GM18907 (cell line): ENCODE measurements at regions not wholly inside any gene's neighbourhood (a gene's known extent, or its start where the extent isn't known, plus 50 kb on each side); places are given as distances from the start of the nearest gene placed in this dataset.

ENCODE experiments used
- ATAC-seq: cut with Tn5 transposase; IDR thresholded peaks from one replicate; pipeline ENCODE4 v1.9.1; 2021; ENCODE audit warnings: mild to moderate bottlenecking, moderate library complexity; ENCODE audit not compliant: unreplicated experiment

GRCh38 chr6:25215881-25216280 lies 63.3 kb upstream of the CARMIL1 start:
- no peak for ATAC-seq

DNA sequence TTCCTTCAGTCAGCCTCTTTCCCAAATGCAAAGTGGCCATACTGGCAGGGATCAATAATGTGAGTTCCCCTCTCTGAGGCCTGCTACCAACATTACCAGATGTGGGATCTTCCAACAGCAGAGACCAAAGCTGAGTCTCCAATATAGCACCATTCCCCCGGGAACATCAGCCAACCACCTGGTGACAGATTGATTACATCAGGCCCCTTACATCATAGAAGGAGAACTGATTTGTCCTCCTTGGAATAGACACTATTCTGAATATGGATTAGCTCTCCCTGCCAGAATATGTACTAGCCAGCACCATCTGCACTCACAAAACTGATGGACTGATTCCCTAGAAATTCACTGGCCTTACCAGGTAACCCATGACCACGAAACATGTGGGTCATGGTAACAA lies 61.9 kb upstream of the CARMIL1 start:
- no peak for ATAC-seq

DNA sequence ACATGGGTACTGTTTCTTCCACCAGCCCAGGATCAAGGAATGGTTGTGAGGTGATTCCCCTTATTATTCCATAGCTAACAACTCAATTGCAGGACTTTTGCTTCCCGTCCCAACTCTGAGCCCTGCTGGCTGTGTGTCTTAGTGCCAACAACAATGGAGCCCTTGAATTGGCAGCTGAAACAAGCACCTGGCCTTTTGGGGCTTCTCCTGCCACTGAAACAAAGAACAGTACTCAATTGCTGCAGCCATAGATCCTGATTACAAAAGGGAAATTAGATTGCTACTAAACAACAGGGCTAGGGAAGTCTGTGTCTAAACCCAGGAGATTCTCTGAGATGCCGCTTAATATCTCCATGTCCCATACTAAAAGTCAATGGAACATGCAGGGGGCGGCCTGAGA lies 61.3 kb upstream of the CARMIL1 start:
- ATAC-seq: no peak

- no peak for ATAC-seq
Observed at GRCh38 chr6:25218346-25218745, 60.8 kb upstream of the CARMIL1 start.

DNA sequence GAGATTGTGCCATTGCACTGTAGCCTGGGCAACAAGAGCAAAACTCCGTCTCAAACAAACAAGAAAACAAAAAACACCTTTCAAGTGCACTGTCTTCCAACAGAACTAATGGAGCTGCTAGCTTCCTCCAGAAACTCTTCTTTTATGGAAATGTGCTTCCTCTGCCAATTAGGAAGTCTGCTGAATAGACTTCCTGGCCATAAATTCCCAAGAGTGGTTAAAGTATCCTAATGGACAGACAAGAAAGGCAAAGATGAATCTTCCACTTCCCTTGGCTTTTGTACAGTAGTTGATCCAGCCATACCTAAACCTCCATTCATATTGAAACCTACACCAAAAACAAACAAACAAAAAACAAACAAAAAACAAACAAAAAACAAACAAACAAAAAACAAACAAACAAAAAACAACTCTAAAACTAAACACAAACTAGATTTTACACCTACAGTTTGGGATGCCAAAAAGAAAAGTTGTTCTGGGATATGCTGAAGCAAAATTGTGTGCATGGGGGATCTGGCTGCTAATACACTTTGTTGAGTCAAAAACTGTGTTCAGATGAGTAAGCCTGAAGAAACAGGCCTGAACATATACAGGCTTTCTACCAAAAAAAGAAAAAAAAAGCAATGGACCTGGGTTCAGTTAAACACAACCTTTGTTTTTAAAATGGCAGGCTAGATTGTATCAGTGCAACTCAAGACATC lies 59.8 kb upstream of the CARMIL1 start:
- ATAC-seq: no peak

- no peak for ATAC-seq
Observed at GRCh38 chr6:25219917-25220278, 59.3 kb upstream of the CARMIL1 start.

GRCh38 chr6:25220857-25221256 lies 58.3 kb upstream of the CARMIL1 start:
- ATAC-seq: no peak

DNA sequence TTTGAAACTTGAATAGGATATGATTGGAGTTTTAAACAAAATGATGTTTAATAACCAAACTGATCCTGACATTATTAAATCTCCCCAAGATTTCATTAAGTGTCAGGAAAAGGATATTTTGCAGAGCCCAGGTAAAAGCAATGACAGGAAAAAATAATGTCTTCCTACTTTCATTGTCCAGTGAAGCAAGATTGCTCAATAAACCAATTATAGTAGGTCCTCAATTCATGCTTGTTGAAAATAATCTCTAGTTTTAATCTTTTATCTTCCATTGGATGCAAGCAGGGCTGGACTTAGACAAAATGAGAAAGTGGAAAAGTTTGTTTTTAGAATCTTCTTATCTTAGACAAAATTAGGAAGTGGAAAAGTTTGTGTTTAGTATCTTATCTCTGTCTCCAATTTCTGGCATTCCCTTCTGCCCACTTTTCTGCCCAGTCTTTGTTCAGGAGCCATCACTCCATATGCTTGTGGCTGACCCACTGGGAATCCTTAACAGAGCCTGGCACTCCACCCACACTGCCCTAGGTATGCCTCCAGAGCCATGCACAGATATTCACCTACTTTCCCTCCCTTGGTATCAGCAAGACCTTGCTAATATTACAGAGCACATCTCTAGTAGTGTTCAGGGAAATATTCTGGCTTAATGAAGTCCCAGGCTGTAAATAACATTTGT lies 57.0 kb upstream of the CARMIL1 start:
- ATAC-seq: no peak

- no peak for ATAC-seq
Observed at GRCh38 chr6:25223490-25223991, 55.6 kb upstream of the CARMIL1 start.

DNA sequence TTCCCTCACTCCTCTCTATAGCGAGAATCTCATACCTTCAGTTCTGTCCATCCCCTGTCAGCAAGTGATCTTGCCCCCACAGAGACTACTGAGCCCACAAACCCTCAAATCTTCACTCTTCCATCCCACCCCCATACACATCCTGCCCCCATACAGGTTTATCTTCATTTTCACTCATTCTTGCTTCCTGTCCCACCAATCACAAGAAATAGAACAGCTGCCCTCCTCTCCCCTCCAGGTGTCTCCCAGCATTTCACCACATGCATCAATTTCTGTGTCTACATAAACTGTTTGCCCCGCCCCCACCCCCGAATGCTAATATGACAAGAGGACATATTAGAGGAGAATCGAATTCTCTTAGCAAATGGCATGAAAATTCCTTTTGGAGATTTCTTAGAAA lies 54.9 kb upstream of the CARMIL1 start:
- ATAC-seq: no peak

- ATAC-seq: no peak
Observed at GRCh38 chr6:25227854-25228253, 51.3 kb upstream of the CARMIL1 start.
